ENCODE measurements at regions not wholly inside any gene's neighbourhood (a gene's known extent, or its start where the extent isn't known, plus 50 kb on each side); places are given as distances from the start of the nearest gene placed in this dataset.

DNA sequence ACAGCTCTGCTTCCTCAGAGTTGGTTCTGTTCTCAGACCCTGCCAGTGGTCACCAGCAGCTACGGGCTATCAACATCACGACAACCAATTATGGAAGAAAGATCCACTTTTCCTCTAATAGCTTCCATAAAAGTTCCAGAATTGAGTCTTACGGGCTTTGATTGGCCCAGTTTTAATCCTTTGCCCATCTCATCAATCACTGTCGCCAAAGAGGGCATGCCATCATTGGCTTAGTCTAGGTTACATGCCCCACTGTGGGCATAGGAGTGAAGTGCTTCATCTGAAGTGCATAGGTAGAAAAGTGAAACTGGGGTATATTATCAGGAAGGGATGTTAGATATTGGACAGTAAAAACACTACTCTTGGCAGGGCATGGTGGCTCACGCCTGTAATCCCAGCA, 76.6 kb upstream of the DHX40 start:
- Histone ChIP-seq H3K79me2 (replicated peaks; ENCODE audit: insufficient read depth) (no peaks in the 10 kb centered on the region), H3K4me3 (no peak overlapping the region), H3K4me1 (ENCODE audit: insufficient read depth) (no peaks in the 10 kb centered on the region), H3K27me3 (ENCODE audit: insufficient read depth) (no peaks in the 10 kb centered on the region), H3F3A (replicated peaks; ENCODE audit: low read depth) (no peaks in the 10 kb centered on the region), H4K20me1 (replicated peaks; ENCODE audit: insufficient read depth) (no peaks in the 10 kb centered on the region), H3K4me2 (no peak overlapping the region), H3K27ac (ENCODE audit: low read depth) (no peak overlapping the region), H3K9me2 (ENCODE audit: insufficient read depth) (no peaks in the 10 kb centered on the region), H3K36me3 (ENCODE audit: insufficient read depth) (no peaks in the 10 kb centered on the region), H2AFZ (no peak overlapping the region)
- Mint-ChIP-seq H3K27me3 (ENCODE audit: insufficient read depth, low read depth, poor library complexity) (peaks cover under 1% of the 10 kb centered on the region), H3K36me3 (ENCODE audit: low read depth) (no peaks in the 10 kb centered on the region), H3K27ac (no peak overlapping the region), H3K4me1 (no peaks in the 10 kb centered on the region), H3K4me3 (no peak overlapping the region), H3K9me3 (no peaks in the 10 kb centered on the region)
- DNase-seq (ENCODE audit: low spot score) (no peak), ATAC-seq (no peak)
- TF ChIP-seq EZH2phosphoT487 (IDR thresholded peaks at IDR 0.05; ENCODE audit: unreplicated experiment) (no peak), EZH2 (IDR thresholded peaks at IDR 0.05; ENCODE audit: low read depth, unreplicated experiment) (no peak)

DNA sequence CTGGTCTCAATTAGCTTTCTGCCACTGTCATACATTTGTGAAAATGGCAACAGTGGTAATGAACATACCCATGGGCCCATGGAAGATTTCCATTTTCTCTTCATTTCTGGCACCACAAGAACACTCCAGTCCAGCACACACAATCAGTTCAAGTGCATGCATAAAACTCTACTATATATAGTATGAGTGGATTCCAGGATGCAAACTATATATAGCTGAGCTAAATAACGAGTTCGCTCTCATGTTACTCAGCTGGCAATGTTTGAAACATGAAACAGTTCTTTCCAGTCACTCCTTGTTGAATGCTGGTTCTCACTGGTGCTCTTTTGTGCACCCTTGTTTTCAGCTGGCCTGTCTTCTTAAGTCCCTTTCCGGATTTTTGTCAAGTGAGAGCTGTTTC, 75.2 kb upstream of the DHX40 start:
- DNase-seq (ENCODE audit: low spot score) (no peak), ATAC-seq (no peak)
- H3K27me3 Mint-ChIP-seq (ENCODE audit: insufficient read depth, low read depth, poor library complexity): peaks cover 4% of the 10 kb centered on the region
- H3K36me3 Mint-ChIP-seq (ENCODE audit: low read depth): no peaks in the 10 kb centered on the region
- Histone ChIP-seq H3K36me3 (ENCODE audit: insufficient read depth) (no peaks in the 10 kb centered on the region), H3K9me2 (ENCODE audit: insufficient read depth) (no peaks in the 10 kb centered on the region), H2AFZ (no peak overlapping the region), H3K27me3 (ENCODE audit: insufficient read depth) (no peaks in the 10 kb centered on the region), H3K4me3 (no peak overlapping the region), H3K4me2 (no peak overlapping the region), H3F3A (replicated peaks; ENCODE audit: low read depth) (no peaks in the 10 kb centered on the region), H3K79me2 (replicated peaks; ENCODE audit: insufficient read depth) (no peaks in the 10 kb centered on the region), H3K4me1 (ENCODE audit: insufficient read depth) (no peaks in the 10 kb centered on the region), H4K20me1 (replicated peaks; ENCODE audit: insufficient read depth) (no peaks in the 10 kb centered on the region), H3K27ac (ENCODE audit: low read depth) (no peak overlapping the region)
- no peaks in the 10 kb centered on the region for H3K9me3 Mint-ChIP-seq
- no peak overlapping the region for H3K4me3 Mint-ChIP-seq
- H3K4me1 Mint-ChIP-seq: no peaks in the 10 kb centered on the region
- TF ChIP-seq, protein P1, sequence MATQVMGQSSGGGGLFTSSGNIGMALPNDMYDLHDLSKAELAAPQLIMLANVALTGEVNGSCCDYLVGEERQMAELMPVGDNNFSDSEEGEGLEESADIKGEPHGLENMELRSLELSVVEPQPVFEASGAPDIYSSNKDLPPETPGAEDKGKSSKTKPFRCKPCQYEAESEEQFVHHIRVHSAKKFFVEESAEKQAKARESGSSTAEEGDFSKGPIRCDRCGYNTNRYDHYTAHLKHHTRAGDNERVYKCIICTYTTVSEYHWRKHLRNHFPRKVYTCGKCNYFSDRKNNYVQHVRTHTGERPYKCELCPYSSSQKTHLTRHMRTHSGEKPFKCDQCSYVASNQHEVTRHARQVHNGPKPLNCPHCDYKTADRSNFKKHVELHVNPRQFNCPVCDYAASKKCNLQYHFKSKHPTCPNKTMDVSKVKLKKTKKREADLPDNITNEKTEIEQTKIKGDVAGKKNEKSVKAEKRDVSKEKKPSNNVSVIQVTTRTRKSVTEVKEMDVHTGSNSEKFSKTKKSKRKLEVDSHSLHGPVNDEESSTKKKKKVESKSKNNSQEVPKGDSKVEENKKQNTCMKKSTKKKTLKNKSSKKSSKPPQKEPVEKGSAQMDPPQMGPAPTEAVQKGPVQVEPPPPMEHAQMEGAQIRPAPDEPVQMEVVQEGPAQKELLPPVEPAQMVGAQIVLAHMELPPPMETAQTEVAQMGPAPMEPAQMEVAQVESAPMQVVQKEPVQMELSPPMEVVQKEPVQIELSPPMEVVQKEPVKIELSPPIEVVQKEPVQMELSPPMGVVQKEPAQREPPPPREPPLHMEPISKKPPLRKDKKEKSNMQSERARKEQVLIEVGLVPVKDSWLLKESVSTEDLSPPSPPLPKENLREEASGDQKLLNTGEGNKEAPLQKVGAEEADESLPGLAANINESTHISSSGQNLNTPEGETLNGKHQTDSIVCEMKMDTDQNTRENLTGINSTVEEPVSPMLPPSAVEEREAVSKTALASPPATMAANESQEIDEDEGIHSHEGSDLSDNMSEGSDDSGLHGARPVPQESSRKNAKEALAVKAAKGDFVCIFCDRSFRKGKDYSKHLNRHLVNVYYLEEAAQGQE (IDR thresholded peaks at IDR 0.05; ENCODE audit: unreplicated experiment): no peak
- TF ChIP-seq STAT1 (IDR thresholded peaks at IDR 0.05; ENCODE audit: unreplicated experiment) (no peak), EZH2 (IDR thresholded peaks at IDR 0.05; ENCODE audit: low read depth, unreplicated experiment) (no peak), POLR2AphosphoS5 (IDR thresholded peaks at IDR 0.05; ENCODE audit: low read depth) (no peak), JUNB (IDR thresholded peaks at IDR 0.05; ENCODE audit: unreplicated experiment) (no peak), ZNF331 (CRISPR knock-in tag; IDR thresholded peaks at IDR 0.05; ENCODE audit: low read depth) (no peak), ZNF114 (CRISPR knock-in tag; IDR thresholded peaks at IDR 0.05) (no peak), NANOG (IDR thresholded peaks at IDR 0.05; ENCODE audit: borderline replicate concordance) (no peak)
- TF ChIP-seq, protein P2, sequence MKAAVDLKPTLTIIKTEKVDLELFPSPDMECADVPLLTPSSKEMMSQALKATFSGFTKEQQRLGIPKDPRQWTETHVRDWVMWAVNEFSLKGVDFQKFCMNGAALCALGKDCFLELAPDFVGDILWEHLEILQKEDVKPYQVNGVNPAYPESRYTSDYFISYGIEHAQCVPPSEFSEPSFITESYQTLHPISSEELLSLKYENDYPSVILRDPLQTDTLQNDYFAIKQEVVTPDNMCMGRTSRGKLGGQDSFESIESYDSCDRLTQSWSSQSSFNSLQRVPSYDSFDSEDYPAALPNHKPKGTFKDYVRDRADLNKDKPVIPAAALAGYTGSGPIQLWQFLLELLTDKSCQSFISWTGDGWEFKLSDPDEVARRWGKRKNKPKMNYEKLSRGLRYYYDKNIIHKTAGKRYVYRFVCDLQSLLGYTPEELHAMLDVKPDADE (IDR thresholded peaks at IDR 0.05): no peak
- TF ChIP-seq, protein P3, sequence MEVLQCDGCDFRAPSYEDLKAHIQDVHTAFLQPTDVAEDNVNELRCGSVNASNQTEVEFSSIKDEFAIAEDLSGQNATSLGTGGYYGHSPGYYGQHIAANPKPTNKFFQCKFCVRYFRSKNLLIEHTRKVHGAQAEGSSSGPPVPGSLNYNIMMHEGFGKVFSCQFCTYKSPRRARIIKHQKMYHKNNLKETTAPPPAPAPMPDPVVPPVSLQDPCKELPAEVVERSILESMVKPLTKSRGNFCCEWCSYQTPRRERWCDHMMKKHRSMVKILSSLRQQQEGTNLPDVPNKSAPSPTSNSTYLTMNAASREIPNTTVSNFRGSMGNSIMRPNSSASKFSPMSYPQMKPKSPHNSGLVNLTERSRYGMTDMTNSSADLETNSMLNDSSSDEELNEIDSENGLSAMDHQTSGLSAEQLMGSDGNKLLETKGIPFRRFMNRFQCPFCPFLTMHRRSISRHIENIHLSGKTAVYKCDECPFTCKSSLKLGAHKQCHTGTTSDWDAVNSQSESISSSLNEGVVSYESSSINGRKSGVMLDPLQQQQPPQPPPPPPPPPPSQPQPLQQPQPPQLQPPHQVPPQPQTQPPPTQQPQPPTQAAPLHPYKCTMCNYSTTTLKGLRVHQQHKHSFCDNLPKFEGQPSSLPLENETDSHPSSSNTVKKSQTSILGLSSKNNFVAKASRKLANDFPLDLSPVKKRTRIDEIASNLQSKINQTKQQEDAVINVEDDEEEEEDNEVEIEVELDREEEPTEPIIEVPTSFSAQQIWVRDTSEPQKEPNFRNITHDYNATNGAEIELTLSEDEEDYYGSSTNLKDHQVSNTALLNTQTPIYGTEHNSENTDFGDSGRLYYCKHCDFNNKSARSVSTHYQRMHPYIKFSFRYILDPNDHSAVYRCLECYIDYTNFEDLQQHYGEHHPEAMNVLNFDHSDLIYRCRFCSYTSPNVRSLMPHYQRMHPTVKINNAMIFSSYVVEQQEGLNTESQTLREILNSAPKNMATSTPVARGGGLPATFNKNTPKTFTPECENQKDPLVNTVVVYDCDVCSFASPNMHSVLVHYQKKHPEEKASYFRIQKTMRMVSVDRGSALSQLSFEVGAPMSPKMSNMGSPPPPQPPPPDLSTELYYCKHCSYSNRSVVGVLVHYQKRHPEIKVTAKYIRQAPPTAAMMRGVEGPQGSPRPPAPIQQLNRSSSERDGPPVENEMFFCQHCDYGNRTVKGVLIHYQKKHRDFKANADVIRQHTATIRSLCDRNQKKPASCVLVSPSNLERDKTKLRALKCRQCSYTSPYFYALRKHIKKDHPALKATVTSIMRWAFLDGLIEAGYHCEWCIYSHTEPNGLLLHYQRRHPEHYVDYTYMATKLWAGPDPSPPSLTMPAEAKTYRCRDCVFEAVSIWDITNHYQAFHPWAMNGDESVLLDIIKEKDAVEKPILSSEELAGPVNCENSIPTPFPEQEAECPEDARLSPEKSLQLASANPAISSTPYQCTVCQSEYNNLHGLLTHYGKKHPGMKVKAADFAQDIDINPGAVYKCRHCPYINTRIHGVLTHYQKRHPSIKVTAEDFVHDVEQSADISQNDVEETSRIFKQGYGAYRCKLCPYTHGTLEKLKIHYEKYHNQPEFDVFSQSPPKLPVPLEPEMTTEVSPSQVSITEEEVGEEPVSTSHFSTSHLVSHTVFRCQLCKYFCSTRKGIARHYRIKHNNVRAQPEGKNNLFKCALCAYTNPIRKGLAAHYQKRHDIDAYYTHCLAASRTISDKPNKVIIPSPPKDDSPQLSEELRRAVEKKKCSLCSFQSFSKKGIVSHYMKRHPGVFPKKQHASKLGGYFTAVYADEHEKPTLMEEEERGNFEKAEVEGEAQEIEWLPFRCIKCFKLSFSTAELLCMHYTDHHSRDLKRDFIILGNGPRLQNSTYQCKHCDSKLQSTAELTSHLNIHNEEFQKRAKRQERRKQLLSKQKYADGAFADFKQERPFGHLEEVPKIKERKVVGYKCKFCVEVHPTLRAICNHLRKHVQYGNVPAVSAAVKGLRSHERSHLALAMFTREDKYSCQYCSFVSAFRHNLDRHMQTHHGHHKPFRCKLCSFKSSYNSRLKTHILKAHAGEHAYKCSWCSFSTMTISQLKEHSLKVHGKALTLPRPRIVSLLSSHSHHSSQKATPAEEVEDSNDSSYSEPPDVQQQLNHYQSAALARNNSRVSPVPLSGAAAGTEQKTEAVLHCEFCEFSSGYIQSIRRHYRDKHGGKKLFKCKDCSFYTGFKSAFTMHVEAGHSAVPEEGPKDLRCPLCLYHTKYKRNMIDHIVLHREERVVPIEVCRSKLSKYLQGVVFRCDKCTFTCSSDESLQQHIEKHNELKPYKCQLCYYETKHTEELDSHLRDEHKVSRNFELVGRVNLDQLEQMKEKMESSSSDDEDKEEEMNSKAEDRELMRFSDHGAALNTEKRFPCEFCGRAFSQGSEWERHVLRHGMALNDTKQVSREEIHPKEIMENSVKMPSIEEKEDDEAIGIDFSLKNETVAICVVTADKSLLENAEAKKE (CRISPR knock-in tag; IDR thresholded peaks at IDR 0.05): no peak
- no peak overlapping the region for H3K27ac Mint-ChIP-seq
